Fibroblast of lung (primary cell): ENCODE measurements at regions not wholly inside any gene's neighbourhood (a gene's known extent, or its start where the extent isn't known, plus 50 kb on each side); places are given as distances from the start of the nearest gene placed in this dataset.
A peak's percentile ranks its signal among the peaks of the same experiment; 100 is the strongest.

Source experiments
- DNase-seq, 2 donors: peaks; one replicate each; pipeline versions ENCODE4 v3.0.0 to v3.0.0-alpha.2; 2010; ENCODE audit warnings: low read depth in 2 of 2
- H2AFZ ChIP-seq: 2 replicates; pipeline ENCODE4 v1.5.1; 2012; ENCODE audit warnings: low read length, control low read depth, inconsistent platforms
- H3K27ac ChIP-seq: 2 replicates; pipeline ENCODE4 v1.5.1; 2011; ENCODE audit warnings: low read length, control low read depth; ENCODE audit not compliant: insufficient read depth
- H3K27me3 ChIP-seq: 2 replicates; pipeline ENCODE4 v1.5.1; 2011; ENCODE audit warnings: mild to moderate bottlenecking, low read length; ENCODE audit not compliant: control insufficient read depth, insufficient read depth
- H3K36me3 ChIP-seq: 2 replicates; pipeline ENCODE4 v1.5.1; 2011; ENCODE audit warnings: low read length; ENCODE audit not compliant: control insufficient read depth, insufficient read depth
- H3K4me1 ChIP-seq: 2 replicates; pipeline ENCODE4 v1.5.1; 2011; ENCODE audit warnings: low read length; ENCODE audit not compliant: control insufficient read depth, insufficient read depth; ENCODE audit errors: extremely low read depth
- H3K4me2 ChIP-seq: 2 replicates; pipeline ENCODE4 v1.5.1; 2011; ENCODE audit warnings: low read length, control low read depth; ENCODE audit not compliant: insufficient read depth; ENCODE audit errors: extremely low read depth
- H3K4me3 ChIP-seq, 4 experiments: fragments of 200-600 bp in 1 of 4; sonication (generic) in 1 of 4; replicated peaks in 1 of 4; 2 replicates each; pipeline ENCODE4 v1.5.1; 2011 to 2016; ENCODE audit warnings: low read length in 4 of 4, low read depth in 3 of 4, mild to moderate bottlenecking in 3 of 4, control low read depth in 2 of 4, inconsistent platforms in 1 of 4, mixed read lengths in 1 of 4; ENCODE audit not compliant: insufficient read depth in 1 of 4; ENCODE audit errors: control extremely low read depth in 1 of 4
- H3K79me2 ChIP-seq: 2 replicates; pipeline ENCODE4 v1.5.1; 2012; ENCODE audit warnings: mild to moderate bottlenecking, low read length, inconsistent platforms; ENCODE audit not compliant: control insufficient read depth, insufficient read depth
- H3K9ac ChIP-seq: 2 replicates; pipeline ENCODE4 v1.5.1; 2011; ENCODE audit warnings: mild to moderate bottlenecking, low read length, control low read depth; ENCODE audit not compliant: insufficient read depth
- H3K9me3 ChIP-seq: 2 replicates; pipeline ENCODE4 v1.5.1; 2012; ENCODE audit warnings: low read depth, low read length; ENCODE audit not compliant: control insufficient read depth, insufficient read depth
- H4K20me1 ChIP-seq: 2 replicates; pipeline ENCODE4 v1.5.1; 2011; ENCODE audit warnings: low read length; ENCODE audit not compliant: control insufficient read depth, insufficient read depth; ENCODE audit errors: extremely low read depth
- CTCF ChIP-seq, 2 donors: IDR thresholded peaks in 1 of 2; conservative IDR thresholded peaks in 1 of 2; 1 replicate in 1 of 2; 2 replicates in 1 of 2; pipeline ENCODE4 v1.5.1; 2011 to 2012; ENCODE audit warnings: low read length in 2 of 2, control low read depth in 1 of 2, inconsistent platforms in 1 of 2, low read depth in 1 of 2, mild to moderate bottlenecking in 1 of 2
- EZH2 ChIP-seq: IDR thresholded peaks from 2 replicates; pipeline ENCODE4 v1.5.1; 2012; ENCODE audit warnings: low read length, control low read depth, mild to moderate bottlenecking; ENCODE audit errors: missing control alignments

DNA sequence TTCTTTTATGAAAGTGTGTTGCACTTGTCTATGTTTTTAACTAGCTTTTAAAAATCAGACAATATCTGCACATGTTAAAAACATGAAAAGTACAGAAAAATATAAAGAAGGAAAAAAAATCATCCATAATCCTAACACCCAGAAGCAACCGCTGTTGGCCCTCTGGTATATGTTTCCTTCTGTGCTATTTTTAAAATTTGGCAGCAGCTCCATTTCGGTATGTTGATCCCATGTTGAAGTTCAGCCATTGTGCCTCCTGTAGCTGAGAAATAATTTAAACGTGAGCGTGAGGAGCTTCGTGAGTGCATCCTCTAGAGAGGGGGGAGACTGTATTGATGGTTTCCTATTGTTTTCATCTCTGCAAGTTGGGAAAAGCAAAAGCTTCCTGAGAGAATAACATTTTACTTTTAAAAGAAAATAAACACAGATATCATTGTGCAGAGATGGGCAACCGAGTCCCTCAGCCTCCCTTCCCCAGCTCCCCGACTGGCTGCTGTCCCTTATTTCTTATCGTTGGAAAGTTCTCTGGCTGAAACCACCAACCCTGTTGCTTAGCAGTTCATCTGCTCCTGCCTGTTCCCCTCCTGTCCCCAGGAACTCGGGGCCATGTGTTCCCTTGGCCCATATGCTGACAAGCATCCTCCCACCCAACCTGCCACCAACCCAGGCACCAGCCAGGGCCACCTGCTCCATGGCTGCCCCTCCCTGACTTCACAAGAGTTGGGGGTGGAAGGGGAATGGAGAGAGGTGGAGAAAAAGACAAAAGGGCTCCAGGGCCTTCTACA, 499.1 kb upstream of the PODXL start:
- H3K9ac ChIP-seq = no peak overlapping the region
- H4K20me1 ChIP-seq = no peaks in the 10 kb centered on the region
- H3K4me3 ChIP-seq = no peak overlapping the region
- no peaks in the 10 kb centered on the region for H3K9me3 ChIP-seq
- TF ChIP-seq CTCF (conservative IDR thresholded peaks at IDR 0.05 in 1 of 2, IDR thresholded peaks at IDR 0.05 in 1 of 2; ENCODE audit: low read depth in 1 of 2, low read length in 2 of 2) (no peak), EZH2 (no peak)
- no peaks in the 10 kb centered on the region for H3K4me1 ChIP-seq
- no peak overlapping the region for H2AFZ ChIP-seq
- DNase-seq = no peak
- H3K79me2 ChIP-seq = no peaks in the 10 kb centered on the region
- H3K36me3 ChIP-seq = no peaks in the 10 kb centered on the region
- H3K27me3 ChIP-seq = peaks cover 4% of the 10 kb centered on the region
- no peak overlapping the region for H3K27ac ChIP-seq
- H3K4me2 ChIP-seq = no peak overlapping the region

- H3K4me1 ChIP-seq = no peaks in the 10 kb centered on the region
- H3K9me3 ChIP-seq = no peaks in the 10 kb centered on the region
- no peaks in the 10 kb centered on the region for H3K79me2 ChIP-seq
- H3K27me3 ChIP-seq = peaks cover 4% of the 10 kb centered on the region
- H3K27ac ChIP-seq = no peak overlapping the region
- no peaks in the 10 kb centered on the region for H3K36me3 ChIP-seq
- H3K4me3 ChIP-seq = no peak overlapping the region
- TF ChIP-seq CTCF (conservative IDR thresholded peaks at IDR 0.05 in 1 of 2, IDR thresholded peaks at IDR 0.05 in 1 of 2; ENCODE audit: low read depth in 1 of 2, low read length in 2 of 2) = no peak
- no peak for TF ChIP-seq EZH2
- H2AFZ ChIP-seq = no peak overlapping the region
- DNase-seq = peak in 1 of 2 donors; percentile 67
- H3K4me2 ChIP-seq = no peak overlapping the region
- no peak overlapping the region for H3K9ac ChIP-seq
- H4K20me1 ChIP-seq = no peaks in the 10 kb centered on the region
These were observed 497.4 kb upstream of the PODXL start for GRCh38 chr7:132053871-132054270.

GRCh38 chr7:132051311-132051710, 494.9 kb upstream of the PODXL start:
- H4K20me1 ChIP-seq = no peaks in the 10 kb centered on the region
- no peak overlapping the region for H3K27ac ChIP-seq
- H3K4me1 ChIP-seq = no peaks in the 10 kb centered on the region
- H2AFZ ChIP-seq = no peak overlapping the region
- no peak for TF ChIP-seq CTCF (conservative IDR thresholded peaks at IDR 0.05 in 1 of 2, IDR thresholded peaks at IDR 0.05 in 1 of 2; ENCODE audit: low read depth in 1 of 2, low read length in 2 of 2)
- no peak for TF ChIP-seq EZH2
- no peak overlapping the region for H3K9ac ChIP-seq
- no peaks in the 10 kb centered on the region for H3K79me2 ChIP-seq
- H3K4me2 ChIP-seq = no peak overlapping the region
- no peak overlapping the region for H3K4me3 ChIP-seq
- peaks cover 4% of the 10 kb centered on the region for H3K27me3 ChIP-seq
- no peaks in the 10 kb centered on the region for H3K9me3 ChIP-seq
- no peaks in the 10 kb centered on the region for H3K36me3 ChIP-seq
- DNase-seq = peak in 1 of 2 donors; percentile 38
